ENCODE measurements at regions not wholly inside any gene's neighbourhood (a gene's known extent, or its start where the extent isn't known, plus 50 kb on each side); places are given as distances from the start of the nearest gene placed in this dataset.

GRCh38 chr14:97137705-97138104, 340.5 kb downstream of the VRK1 start:
- TF ChIP-seq CTCF (conservative IDR thresholded peaks at IDR 0.05; ENCODE audit: low read depth, low read length), result no peak
- TF ChIP-seq POLR2A (IDR thresholded peaks at IDR 0.05; ENCODE audit: low read depth, low read length), result no peak
- TF ChIP-seq CHD1 (IDR thresholded peaks at IDR 0.05; ENCODE audit: low read depth, low read length), result no peak
- TF ChIP-seq ELK1 (IDR thresholded peaks at IDR 0.05; ENCODE audit: borderline replicate concordance, low read depth, low read length), result no peak
- TF ChIP-seq CEBPB (IDR thresholded peaks at IDR 0.05; ENCODE audit: low read depth, low read length), result no peak
- TF ChIP-seq RCOR1 (IDR thresholded peaks at IDR 0.05; ENCODE audit: insufficient replicate concordance, low read length), result no peak
- TF ChIP-seq FOS (IDR thresholded peaks at IDR 0.05; ENCODE audit: low read depth, low read length), result no peak
- TF ChIP-seq NFE2L2 (IDR thresholded peaks at IDR 0.05; ENCODE audit: low read depth, low read length), result no peak
- no peak for TF ChIP-seq MXI1 (IDR thresholded peaks at IDR 0.05; ENCODE audit: borderline replicate concordance, low read depth, low read length)
- no peak for TF ChIP-seq USF2 (IDR thresholded peaks at IDR 0.05; ENCODE audit: low read depth, low read length)

Measured in IMR-90 (cell line).